ENCODE measurements at regions not wholly inside any gene's neighbourhood (a gene's known extent, or its start where the extent isn't known, plus 50 kb on each side); places are given as distances from the start of the nearest gene placed in this dataset.

DNA sequence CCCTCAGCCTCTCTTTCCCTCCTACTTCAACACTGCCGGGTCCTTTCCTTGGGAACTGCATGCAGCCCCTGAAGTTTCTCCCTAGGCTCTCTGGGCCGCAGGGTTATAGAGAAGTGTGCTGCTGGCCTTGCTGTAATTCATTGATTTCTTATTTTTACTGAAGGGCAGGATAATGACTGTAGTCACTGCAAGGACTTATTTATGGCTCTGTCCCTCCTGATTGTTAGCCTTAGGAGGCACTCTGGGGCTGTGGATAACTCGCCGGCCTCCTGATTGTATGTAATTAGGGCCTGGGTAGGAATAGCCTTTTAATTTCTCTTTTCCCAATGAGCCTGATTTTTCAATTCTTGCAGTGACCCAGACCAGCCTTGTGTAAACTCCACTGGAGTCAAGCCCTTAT lies 138.3 kb upstream of the CDH13 start (continued):
- no peak for TF ChIP-seq THRAP3 (IDR thresholded peaks at IDR 0.05; ENCODE audit: borderline replicate concordance)
- no peak for TF ChIP-seq ZFPM2 (CRISPR knock-in tag; IDR thresholded peaks at IDR 0.05)
- TF ChIP-seq TRIM28 (IDR thresholded peaks at IDR 0.05): no peak
- no peak for TF ChIP-seq NR3C1 (CRISPR knock-in tag; IDR thresholded peaks at IDR 0.05)
- no peak for TF ChIP-seq MTA3 (IDR thresholded peaks at IDR 0.05; ENCODE audit: borderline replicate concordance)
- TF ChIP-seq PATZ1 (CRISPR knock-in tag; IDR thresholded peaks at IDR 0.05; ENCODE audit: borderline replicate concordance): no peak
- no peak for TF ChIP-seq HDAC8 (tag; IDR thresholded peaks at IDR 0.05)

DNA sequence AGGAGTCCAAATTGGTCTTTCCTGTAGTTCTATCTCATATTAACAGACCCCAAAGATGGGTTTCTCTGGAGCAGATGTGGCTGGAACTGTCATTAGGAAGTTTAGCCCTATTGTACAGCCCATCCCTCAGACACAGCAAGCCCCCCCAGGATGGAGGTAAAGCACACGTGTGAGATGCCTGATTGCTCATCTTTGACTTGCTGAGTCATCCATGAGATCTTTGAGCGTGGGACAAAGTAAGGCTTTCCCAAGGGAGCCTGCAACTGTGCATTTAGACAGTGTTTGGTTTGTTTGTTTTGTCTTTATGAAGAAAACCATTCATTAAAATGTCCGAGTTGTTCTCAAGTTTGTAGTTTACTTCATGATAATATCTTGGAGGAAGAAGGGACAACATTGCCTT lies 145.3 kb upstream of the CDH13 start:
- FAIRE-seq: no peak
- H3K27me3 ChIP-seq (ENCODE audit: control insufficient read depth in 2 of 2, insufficient read depth in 2 of 2, low read length in 2 of 2): no peaks in the 10 kb centered on the region
- H3K4me1 ChIP-seq (replicated peaks in 1 of 2; ENCODE audit: control insufficient read depth in 2 of 2, insufficient read depth in 2 of 2, low read length in 2 of 2): no peaks in the 10 kb centered on the region
- H3K9ac ChIP-seq (ENCODE audit: insufficient read depth in 1 of 2, low read depth in 2 of 2, low read length in 2 of 2): no peak overlapping the region
- H3K27ac ChIP-seq (ENCODE audit: extremely low read depth, low read depth, low read length): no peak overlapping the region
- H3K9me3 ChIP-seq (replicated peaks; ENCODE audit: control insufficient read depth, insufficient read depth, low read depth, low read length): no peaks in the 10 kb centered on the region
- H4K20me1 ChIP-seq (replicated peaks; ENCODE audit: control insufficient read depth, insufficient read depth, low read length): no peaks in the 10 kb centered on the region
- BruUV-seq (replicated peaks): no TSS peak
- in situ Hi-C loops (cut with MboI): no loop called here
- 0% methylated on average over 3 of the region's 3 CpGs for WGBS (ENCODE audit: insufficient coverage, low coverage, missing lambda C conversion rate)
- TF ChIP-seq, protein P1, sequence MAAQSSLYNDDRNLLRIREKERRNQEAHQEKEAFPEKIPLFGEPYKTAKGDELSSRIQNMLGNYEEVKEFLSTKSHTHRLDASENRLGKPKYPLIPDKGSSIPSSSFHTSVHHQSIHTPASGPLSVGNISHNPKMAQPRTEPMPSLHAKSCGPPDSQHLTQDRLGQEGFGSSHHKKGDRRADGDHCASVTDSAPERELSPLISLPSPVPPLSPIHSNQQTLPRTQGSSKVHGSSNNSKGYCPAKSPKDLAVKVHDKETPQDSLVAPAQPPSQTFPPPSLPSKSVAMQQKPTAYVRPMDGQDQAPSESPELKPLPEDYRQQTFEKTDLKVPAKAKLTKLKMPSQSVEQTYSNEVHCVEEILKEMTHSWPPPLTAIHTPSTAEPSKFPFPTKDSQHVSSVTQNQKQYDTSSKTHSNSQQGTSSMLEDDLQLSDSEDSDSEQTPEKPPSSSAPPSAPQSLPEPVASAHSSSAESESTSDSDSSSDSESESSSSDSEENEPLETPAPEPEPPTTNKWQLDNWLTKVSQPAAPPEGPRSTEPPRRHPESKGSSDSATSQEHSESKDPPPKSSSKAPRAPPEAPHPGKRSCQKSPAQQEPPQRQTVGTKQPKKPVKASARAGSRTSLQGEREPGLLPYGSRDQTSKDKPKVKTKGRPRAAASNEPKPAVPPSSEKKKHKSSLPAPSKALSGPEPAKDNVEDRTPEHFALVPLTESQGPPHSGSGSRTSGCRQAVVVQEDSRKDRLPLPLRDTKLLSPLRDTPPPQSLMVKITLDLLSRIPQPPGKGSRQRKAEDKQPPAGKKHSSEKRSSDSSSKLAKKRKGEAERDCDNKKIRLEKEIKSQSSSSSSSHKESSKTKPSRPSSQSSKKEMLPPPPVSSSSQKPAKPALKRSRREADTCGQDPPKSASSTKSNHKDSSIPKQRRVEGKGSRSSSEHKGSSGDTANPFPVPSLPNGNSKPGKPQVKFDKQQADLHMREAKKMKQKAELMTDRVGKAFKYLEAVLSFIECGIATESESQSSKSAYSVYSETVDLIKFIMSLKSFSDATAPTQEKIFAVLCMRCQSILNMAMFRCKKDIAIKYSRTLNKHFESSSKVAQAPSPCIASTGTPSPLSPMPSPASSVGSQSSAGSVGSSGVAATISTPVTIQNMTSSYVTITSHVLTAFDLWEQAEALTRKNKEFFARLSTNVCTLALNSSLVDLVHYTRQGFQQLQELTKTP (IDR thresholded peaks at IDR 0.05; ENCODE audit: low read depth in 1 of 2, partially characterized antibody in 2 of 2): no peak
- TF ChIP-seq NFE2 (IDR thresholded peaks at IDR 0.05; ENCODE audit: low read depth) (peak; percentile 56), MAFG (tag; conservative IDR thresholded peaks at IDR 0.05) (peak; percentile 35; the same call in 1 of the 2 replicates)
- no peak overlapping the region for H3K4me3 ChIP-seq
- no peaks in the 10 kb centered on the region for H3K79me2 ChIP-seq (ENCODE audit: control insufficient read depth, insufficient read depth, low read length)
- no peak overlapping the region for H2AFZ ChIP-seq (ENCODE audit: low read depth, low read length)
- H3K4me2 ChIP-seq (ENCODE audit: insufficient read depth, low read length): no peak overlapping the region
- intact Hi-C loops (cut with micrococcal nuclease): no loop called here
- ATAC-seq: no peak
- DNase-seq (ENCODE audit: extremely low read depth in 1 of 4, low spot score in 3 of 4): no peak
- H3K36me3 ChIP-seq (ENCODE audit: control insufficient read depth, insufficient read depth, low read length): no peaks in the 10 kb centered on the region
- CTCF ChIA-PET (ENCODE audit: low intra/inter-chr PET ratio): no interaction called here
- POLR2A ChIA-PET: no interaction called here
- H3K9me1 ChIP-seq (ENCODE audit: control insufficient read depth, insufficient read depth, low read length): no peaks in the 10 kb centered on the region

Measured in K562 (cell line).